H1 (cell line): ENCODE measurements at regions not wholly inside any gene's neighbourhood (a gene's known extent, or its start where the extent isn't known, plus 50 kb on each side); places are given as distances from the start of the nearest gene placed in this dataset.

Source experiments
- CTCF ChIA-PET: fragments of 300-600 bp; sonication (Branson Sonifier 250); formaldehyde crosslinking; loops from one replicate; lab custom pipeline; 2021; ENCODE audit not compliant: partially characterized antibody; lab: Charles Lee
- POLR2A ChIA-PET: fragments of 300-600 bp; sonication (Branson Sonifier 250); formaldehyde crosslinking; loops from one replicate; lab custom pipeline; 2021; ENCODE audit warnings: inconsistent platforms; ENCODE audit not compliant: partially characterized antibody; lab: Charles Lee
- DNase-seq, 2 experiments: peaks; one replicate each; pipeline versions ENCODE4 v3.0.0 to v3.0.0-alpha.2; 2010 to 2022; ENCODE audit warnings: low spot score in 2 of 2, low read depth in 1 of 2, mixed read lengths in 1 of 2
- FAIRE-seq: peaks from 2 replicates; lab custom pipeline; 2011; peaks lifted over from hg19 to GRCh38; lab: Jason Lieb, UNC
- H2AFZ ChIP-seq: 2 replicates; pipeline ENCODE4 v1.8.1; 2012; ENCODE audit warnings: low read length, inconsistent platforms
- H2AK5ac ChIP-seq: 2 replicates; pipeline ENCODE4 v1.6.1; 2013; ENCODE audit warnings: low read depth, low read length
- H2BK120ac ChIP-seq: replicated peaks from 2 replicates; pipeline ENCODE3; 2013; ENCODE audit warnings: low read depth, low read length, inconsistent platforms
- H2BK12ac ChIP-seq: 2 replicates; pipeline ENCODE4 v1.6.1; 2013; ENCODE audit warnings: low read depth, low read length
- H2BK15ac ChIP-seq: 2 replicates; pipeline ENCODE4 v1.6.1; 2013; ENCODE audit warnings: low read length
- H2BK20ac ChIP-seq: 2 replicates; pipeline ENCODE4 v1.6.1; 2013; ENCODE audit warnings: low read length
- H2BK5ac ChIP-seq: 2 replicates; pipeline ENCODE4 v1.6.1; 2013; ENCODE audit warnings: low read depth, low read length
- H3K14ac ChIP-seq: 2 replicates; pipeline ENCODE4 v1.6.1; 2013; ENCODE audit warnings: inconsistent platforms; ENCODE audit not compliant: insufficient read length
- H3K18ac ChIP-seq: 2 replicates; pipeline ENCODE4 v1.6.1; 2013; ENCODE audit warnings: low read length; ENCODE audit errors: extremely low read depth
- H3K23ac ChIP-seq: 2 replicates; pipeline ENCODE4 v1.6.1; 2013; ENCODE audit warnings: inconsistent platforms; ENCODE audit not compliant: insufficient read length
- H3K23me2 ChIP-seq: 2 replicates; pipeline ENCODE4 v1.6.1; 2013; ENCODE audit warnings: low read depth, low read length
- H3K27ac ChIP-seq: 2 replicates; pipeline ENCODE4 v1.6.1; 2011; ENCODE audit warnings: low read depth, low read length, inconsistent platforms
- H3K27me3 ChIP-seq, 4 experiments: replicated peaks in 1 of 4; 1 replicate in 1 of 4; 2 replicates in 3 of 4; pipeline versions ENCODE4 v1.6.1 to v1.8.1; 2011 to 2013; ENCODE audit warnings: low read length in 3 of 4, mild to moderate bottlenecking in 3 of 4, inconsistent platforms in 2 of 4, mixed read lengths in 2 of 4, moderate library complexity in 1 of 4; ENCODE audit not compliant: control insufficient read depth in 3 of 4, insufficient read depth in 3 of 4; ENCODE audit errors: extremely low read depth in 1 of 4
- H3K36me3 ChIP-seq, 4 experiments: 2 replicates each; pipeline versions ENCODE4 v1.6.1 to v1.8.1; 2011 to 2013; ENCODE audit warnings: mild to moderate bottlenecking in 4 of 4, low read length in 3 of 4, moderate library complexity in 2 of 4, control low read depth in 1 of 4, inconsistent platforms in 1 of 4; ENCODE audit not compliant: insufficient read depth in 4 of 4, control insufficient read depth in 2 of 4
- H3K4ac ChIP-seq: replicated peaks from 2 replicates; pipeline ENCODE3; 2013; ENCODE audit warnings: low read length, low read depth, mixed read lengths, inconsistent platforms; ENCODE audit not compliant: insufficient read length
- H3K4me1 ChIP-seq, 4 experiments: replicated peaks in 1 of 4; 1 replicate in 1 of 4; 2 replicates in 3 of 4; pipeline versions ENCODE4 v1.6.1 to v1.8.1; 2011 to 2013; ENCODE audit warnings: low read length in 3 of 4, inconsistent platforms in 2 of 4, mixed read lengths in 1 of 4; ENCODE audit not compliant: insufficient read depth in 4 of 4, control insufficient read depth in 3 of 4
- H3K4me2 ChIP-seq, 2 experiments: 2 replicates each; pipeline versions ENCODE4 v1.6.1 to v1.8.1; 2011 to 2013; ENCODE audit warnings: low read depth in 2 of 2, low read length in 2 of 2, control low read depth in 1 of 2, inconsistent platforms in 1 of 2, mild to moderate bottlenecking in 1 of 2; ENCODE audit not compliant: insufficient read depth in 1 of 2
- H3K4me3 ChIP-seq, 4 experiments: fragments of 200-600, 300-600 bp in 1 of 4; sonication (generic), shearing (Covaris generic), sonication (Bioruptor Twin) in 1 of 4; 2 replicates each; pipeline versions ENCODE4 v1.5.1 to v1.8.1; 2011 to 2016; ENCODE audit warnings: low read length in 4 of 4, low read depth in 3 of 4, control low read depth in 2 of 4, inconsistent platforms in 2 of 4, mild to moderate bottlenecking in 2 of 4, mixed read lengths in 1 of 4, moderate library complexity in 1 of 4; ENCODE audit not compliant: insufficient read depth in 2 of 4; ENCODE audit errors: extremely low read depth in 1 of 4
- H3K56ac ChIP-seq: replicated peaks from 2 replicates; pipeline ENCODE3; 2013; ENCODE audit warnings: low read depth, mild to moderate bottlenecking, mixed read lengths, low read length, inconsistent platforms; ENCODE audit not compliant: insufficient read length
- H3K79me1 ChIP-seq: 2 replicates; pipeline ENCODE4 v1.6.1; 2013; ENCODE audit warnings: low read depth, low read length, control low read depth
- H3K79me2 ChIP-seq, 2 experiments: 2 replicates each; pipeline versions ENCODE4 v1.6.1 to v1.8.1; 2012 to 2013; ENCODE audit warnings: low read length in 2 of 2, mild to moderate bottlenecking in 2 of 2, inconsistent platforms in 1 of 2; ENCODE audit not compliant: insufficient read depth in 2 of 2, control insufficient read depth in 1 of 2
- H3K9ac ChIP-seq, 4 experiments: replicated peaks in 1 of 4; 1 replicate in 1 of 4; 2 replicates in 3 of 4; pipeline versions ENCODE4 v1.6.1 to v1.8.1; 2011 to 2013; ENCODE audit warnings: low read depth in 3 of 4, low read length in 3 of 4, control low read depth in 2 of 4, mild to moderate bottlenecking in 2 of 4, moderate library complexity in 2 of 4, inconsistent platforms in 1 of 4; ENCODE audit errors: extremely low read depth in 1 of 4
- H3K9me3 ChIP-seq, 2 experiments: 2 replicates each; pipeline versions ENCODE4 v1.6.1 to v1.8.1; 2012 to 2013; ENCODE audit warnings: mild to moderate bottlenecking in 2 of 2, moderate library complexity in 2 of 2, control low read depth in 1 of 2, inconsistent platforms in 1 of 2, low read depth in 1 of 2, low read length in 1 of 2, mixed read lengths in 1 of 2; ENCODE audit not compliant: insufficient read depth in 2 of 2
- H4K20me1 ChIP-seq, 2 experiments: replicated peaks in 1 of 2; 2 replicates each; pipeline versions ENCODE3 to v1.8.1; 2011 to 2013; ENCODE audit warnings: inconsistent platforms in 2 of 2, low read length in 2 of 2, mild to moderate bottlenecking in 1 of 2; ENCODE audit not compliant: insufficient read depth in 2 of 2, control insufficient read depth in 1 of 2
- H4K5ac ChIP-seq: 2 replicates; pipeline ENCODE4 v1.6.1; 2013; ENCODE audit warnings: low read length, low read depth, mixed read lengths, inconsistent platforms; ENCODE audit not compliant: insufficient read length
- H4K8ac ChIP-seq: 2 replicates; pipeline ENCODE4 v1.8.0; 2013; ENCODE audit warnings: mild to moderate bottlenecking, moderate library complexity, low read length, inconsistent platforms; ENCODE audit not compliant: insufficient read depth; ENCODE audit errors: extremely low read depth
- H4K91ac ChIP-seq: replicated peaks from 2 replicates; pipeline ENCODE3; 2013; ENCODE audit warnings: low read length, mixed read lengths, inconsistent platforms; ENCODE audit not compliant: insufficient read length
- ASH2L ChIP-seq: fragments of 200-600, 300-600 bp; sonication (generic); IDR thresholded peaks from one replicate; pipeline ENCODE4 v1.7.1; 2017; ENCODE audit warnings: low read length
- CHD1 ChIP-seq: IDR thresholded peaks from 2 replicates; pipeline ENCODE4 v1.6.1; 2012; ENCODE audit warnings: low read depth, low read length, improper control_type of control experiment
- EP300 ChIP-seq, 2 experiments: IDR thresholded peaks; 1 replicate in 1 of 2; 2 replicates in 1 of 2; pipeline ENCODE4 v1.6.1; 2011 to 2012; ENCODE audit warnings: low read depth in 2 of 2, low read length in 2 of 2, mild to moderate bottlenecking in 2 of 2, borderline replicate concordance in 1 of 2, inconsistent platforms in 1 of 2, moderate library complexity in 1 of 2
- GTF2F1 ChIP-seq: IDR thresholded peaks from 2 replicates; pipeline ENCODE4 v1.6.1; 2012; ENCODE audit warnings: low read depth, low read length, improper control_type of control experiment, borderline replicate concordance
- HDAC6 ChIP-seq: IDR thresholded peaks from one replicate; pipeline ENCODE4 v1.7.1; 2012; ENCODE audit warnings: low read depth, mild to moderate bottlenecking, inconsistent platforms, low read length, moderate library complexity
- RNF2 ChIP-seq: fragments of 200-900, 300-1000 bp; sonication (generic); IDR thresholded peaks from 2 replicates; pipeline ENCODE4 v1.7.1; 2016; ENCODE audit warnings: borderline replicate concordance, low read depth, mild to moderate bottlenecking, antibody characterized with exemption, low read length; ENCODE audit not compliant: poor library complexity, severe bottlenecking; ENCODE audit errors: missing control alignments
- RXRA ChIP-seq: IDR thresholded peaks from 2 replicates; pipeline ENCODE4 v1.6.1; 2011; ENCODE audit warnings: low read depth, mild to moderate bottlenecking, low read length, moderate library complexity; ENCODE audit not compliant: insufficient read depth
- SIRT6 ChIP-seq: IDR thresholded peaks from one replicate; pipeline ENCODE4 v1.7.1; 2012; ENCODE audit warnings: low read length, inconsistent platforms
- TCF12 ChIP-seq: IDR thresholded peaks from 2 replicates; pipeline ENCODE4 v1.6.1; 2011; ENCODE audit warnings: low read depth, mild to moderate bottlenecking, low read length
- WGBS, 2 experiments: shearing (Covaris generic) in 1 of 2; methylation state at CpG; one replicate each; pipeline versions ENCODE4 v1.1.6 to v1.1.7; 2013 to 2015; ENCODE audit warnings: low lambda C conversion rate in 2 of 2, mixed read lengths in 2 of 2, inconsistent platforms in 1 of 2, low coverage in 1 of 2, missing lambda C conversion rate in 1 of 2; ENCODE audit not compliant: insufficient replicate concordance in 2 of 2, insufficient coverage in 1 of 2, insufficient read length in 1 of 2; ENCODE audit errors: extremely low coverage in 1 of 2, missing lambda C conversion rate in 1 of 2; 5-methylcytosine and 5-hydroxymethylcytosine counted together
- TF ChIP-seq, protein P1 (sequence below): IDR thresholded peaks from 2 replicates; pipeline ENCODE4 v1.6.1; 2012; ENCODE audit warnings: inconsistent platforms
- TF ChIP-seq, protein P2 (sequence below): IDR thresholded peaks from 2 replicates; pipeline ENCODE4 v1.6.1; 2011; ENCODE audit warnings: low read depth, mild to moderate bottlenecking, low read length; ENCODE audit not compliant: insufficient read depth
- TF ChIP-seq, protein P3 (sequence below): IDR thresholded peaks from 2 replicates; pipeline ENCODE4 v1.6.1; 2011; ENCODE audit warnings: low read length, improper control_type of control experiment

DNA sequence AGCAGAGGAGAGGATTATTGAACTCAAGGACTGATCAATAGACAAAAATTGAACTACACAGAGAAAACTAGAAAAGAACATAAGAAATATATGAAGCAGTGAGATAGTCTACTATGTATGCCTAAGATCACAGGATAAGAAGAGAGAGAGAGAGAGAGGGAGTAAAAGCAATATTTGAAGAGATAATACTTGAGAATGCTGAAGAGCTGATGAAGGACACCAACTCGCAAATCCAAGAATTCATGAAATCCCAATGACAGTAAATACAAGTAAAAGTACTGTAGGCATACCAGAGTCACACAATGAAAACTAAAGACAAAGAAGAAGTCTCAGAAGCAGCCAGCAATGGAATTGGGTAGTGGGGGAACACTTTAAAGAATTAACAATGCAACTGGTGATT, 260.1 kb upstream of the SPAG17 start:
- H3K14ac ChIP-seq: no peak overlapping the region
- no peak overlapping the region for H2BK12ac ChIP-seq
- H3K27ac ChIP-seq: no peak overlapping the region
- CTCF ChIA-PET: interaction anchor here (0.7 kb wide), 1 partner anchor 16 kb away, joined by 3 read pairs; no protein-coding TSS in a partner anchor
- no peak overlapping the region for H3K4me2 ChIP-seq
- no peak overlapping the region for H2BK5ac ChIP-seq
- H4K91ac ChIP-seq: no peak overlapping the region
- H3K36me3 ChIP-seq: no peaks in the 10 kb centered on the region
- H3K79me2 ChIP-seq: no peaks in the 10 kb centered on the region
- FAIRE-seq: no peak
- no peak overlapping the region for H2AFZ ChIP-seq
- WGBS, 2 experiments: 90% methylated on average over 1 of the region's 1 CpG; no CpG with 5 or more reads in 1 of the 2 experiments
- H3K9ac ChIP-seq: no peak overlapping the region
- H3K23me2 ChIP-seq: no peaks in the 10 kb centered on the region
- H2BK15ac ChIP-seq: no peak overlapping the region
- no peaks in the 10 kb centered on the region for H3K27me3 ChIP-seq
- POLR2A ChIA-PET: no interaction called here
- no peak overlapping the region for H3K23ac ChIP-seq
- no peak overlapping the region for H4K5ac ChIP-seq
- H4K8ac ChIP-seq: no peak overlapping the region
- no peak overlapping the region for H2BK20ac ChIP-seq
- H4K20me1 ChIP-seq: no peaks in the 10 kb centered on the region
- no peak overlapping the region for H3K56ac ChIP-seq
- H2BK120ac ChIP-seq: no peak overlapping the region
- H3K79me1 ChIP-seq: no peaks in the 10 kb centered on the region
- H3K4me3 ChIP-seq: no peak overlapping the region
- H3K9me3 ChIP-seq: peaks cover 10 to 12% of the 10 kb centered on the region in 2 experiments
- no peak for DNase-seq
- H3K4me1 ChIP-seq: no peaks in the 10 kb centered on the region
- no peak overlapping the region for H3K18ac ChIP-seq
- H3K4ac ChIP-seq: no peak overlapping the region
- H2AK5ac ChIP-seq: no peak overlapping the region
- no peak for TF ChIP-seq CHD1
- TF ChIP-seq RXRA: no peak
- TF ChIP-seq, protein P1, sequence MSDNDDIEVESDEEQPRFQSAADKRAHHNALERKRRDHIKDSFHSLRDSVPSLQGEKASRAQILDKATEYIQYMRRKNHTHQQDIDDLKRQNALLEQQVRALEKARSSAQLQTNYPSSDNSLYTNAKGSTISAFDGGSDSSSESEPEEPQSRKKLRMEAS: no peak
- TF ChIP-seq RNF2: no peak
- TF ChIP-seq, protein P2, sequence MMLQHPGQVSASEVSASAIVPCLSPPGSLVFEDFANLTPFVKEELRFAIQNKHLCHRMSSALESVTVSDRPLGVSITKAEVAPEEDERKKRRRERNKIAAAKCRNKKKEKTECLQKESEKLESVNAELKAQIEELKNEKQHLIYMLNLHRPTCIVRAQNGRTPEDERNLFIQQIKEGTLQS: no peak
- TF ChIP-seq, protein P3, sequence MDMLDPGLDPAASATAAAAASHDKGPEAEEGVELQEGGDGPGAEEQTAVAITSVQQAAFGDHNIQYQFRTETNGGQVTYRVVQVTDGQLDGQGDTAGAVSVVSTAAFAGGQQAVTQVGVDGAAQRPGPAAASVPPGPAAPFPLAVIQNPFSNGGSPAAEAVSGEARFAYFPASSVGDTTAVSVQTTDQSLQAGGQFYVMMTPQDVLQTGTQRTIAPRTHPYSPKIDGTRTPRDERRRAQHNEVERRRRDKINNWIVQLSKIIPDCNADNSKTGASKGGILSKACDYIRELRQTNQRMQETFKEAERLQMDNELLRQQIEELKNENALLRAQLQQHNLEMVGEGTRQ: no peak
- TF ChIP-seq EP300 (IDR thresholded peaks at IDR 0.05; ENCODE audit: borderline replicate concordance in 1 of 2, low read depth in 2 of 2, low read length in 2 of 2): no peak
- TF ChIP-seq GTF2F1: no peak
- no peak for TF ChIP-seq ASH2L
- TF ChIP-seq SIRT6: no peak
- TF ChIP-seq TCF12: no peak
- TF ChIP-seq HDAC6: no peak
